Gastrocnemius medialis (tissue), 4 donors: ENCODE measurements at regions not wholly inside any gene's neighbourhood (a gene's known extent, or its start where the extent isn't known, plus 50 kb on each side); places are given as distances from the start of the nearest gene placed in this dataset.

Source experiments
- POLR2A ChIP-seq, 2 donors: fragments of 450-650 bp; IDR thresholded peaks; one replicate each; pipeline ENCODE4 v1.6.1; 2017; ENCODE audit warnings: antibody characterized with exemption in 2 of 2, mild to moderate bottlenecking in 2 of 2, moderate library complexity in 2 of 2
- TF ChIP-seq, protein P1 (sequence below), 5 experiments: fragments of 450-650 bp in 3 of 5; fragments of 200-600 bp in 2 of 5; sonication (generic) in 2 of 5; IDR thresholded peaks in 4 of 5; conservative IDR thresholded peaks in 1 of 5; 1 replicate in 4 of 5; 2 replicates in 1 of 5; pipeline ENCODE4 v1.5.1; 2016 to 2019; ENCODE audit warnings: antibody characterized with exemption in 5 of 5, mild to moderate bottlenecking in 3 of 5, moderate library complexity in 3 of 5

- TF ChIP-seq POLR2A (IDR thresholded peaks at IDR 0.05): no peak
- TF ChIP-seq, protein P1, sequence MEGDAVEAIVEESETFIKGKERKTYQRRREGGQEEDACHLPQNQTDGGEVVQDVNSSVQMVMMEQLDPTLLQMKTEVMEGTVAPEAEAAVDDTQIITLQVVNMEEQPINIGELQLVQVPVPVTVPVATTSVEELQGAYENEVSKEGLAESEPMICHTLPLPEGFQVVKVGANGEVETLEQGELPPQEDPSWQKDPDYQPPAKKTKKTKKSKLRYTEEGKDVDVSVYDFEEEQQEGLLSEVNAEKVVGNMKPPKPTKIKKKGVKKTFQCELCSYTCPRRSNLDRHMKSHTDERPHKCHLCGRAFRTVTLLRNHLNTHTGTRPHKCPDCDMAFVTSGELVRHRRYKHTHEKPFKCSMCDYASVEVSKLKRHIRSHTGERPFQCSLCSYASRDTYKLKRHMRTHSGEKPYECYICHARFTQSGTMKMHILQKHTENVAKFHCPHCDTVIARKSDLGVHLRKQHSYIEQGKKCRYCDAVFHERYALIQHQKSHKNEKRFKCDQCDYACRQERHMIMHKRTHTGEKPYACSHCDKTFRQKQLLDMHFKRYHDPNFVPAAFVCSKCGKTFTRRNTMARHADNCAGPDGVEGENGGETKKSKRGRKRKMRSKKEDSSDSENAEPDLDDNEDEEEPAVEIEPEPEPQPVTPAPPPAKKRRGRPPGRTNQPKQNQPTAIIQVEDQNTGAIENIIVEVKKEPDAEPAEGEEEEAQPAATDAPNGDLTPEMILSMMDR (IDR thresholded peaks at IDR 0.05 in 4 of 5, conservative IDR thresholded peaks at IDR 0.05 in 1 of 5): no peak
Measured at GRCh38 chr13:91189506-91189905, 158.0 kb upstream of the MIR17HG start.
